ENCODE measurements at regions not wholly inside any gene's neighbourhood (a gene's known extent, or its start where the extent isn't known, plus 50 kb on each side); places are given as distances from the start of the nearest gene placed in this dataset.

- TF ChIP-seq CTCF (conservative IDR thresholded peaks at IDR 0.05) (no peak), ZFX (IDR thresholded peaks at IDR 0.05) (no peak)
Observed at GRCh38 chr12:81987371-81987770, 228.2 kb upstream of the PPFIA2 start.

Measured in C4-2B (cell line).